Fibroblast of peridontal ligament (primary cell): ENCODE measurements at regions not wholly inside any gene's neighbourhood (a gene's known extent, or its start where the extent isn't known, plus 50 kb on each side); places are given as distances from the start of the nearest gene placed in this dataset.
"Not testable (repeated sequence)": the region's sequence is repeated elsewhere in the genome, so short reads cannot be mapped to it uniquely, and the experiment has no call there.

Experiments
- DNase-seq: peaks from one replicate; pipeline ENCODE4 v3.0.0-alpha.2; 2010; ENCODE audit errors: extremely low read depth

DNA sequence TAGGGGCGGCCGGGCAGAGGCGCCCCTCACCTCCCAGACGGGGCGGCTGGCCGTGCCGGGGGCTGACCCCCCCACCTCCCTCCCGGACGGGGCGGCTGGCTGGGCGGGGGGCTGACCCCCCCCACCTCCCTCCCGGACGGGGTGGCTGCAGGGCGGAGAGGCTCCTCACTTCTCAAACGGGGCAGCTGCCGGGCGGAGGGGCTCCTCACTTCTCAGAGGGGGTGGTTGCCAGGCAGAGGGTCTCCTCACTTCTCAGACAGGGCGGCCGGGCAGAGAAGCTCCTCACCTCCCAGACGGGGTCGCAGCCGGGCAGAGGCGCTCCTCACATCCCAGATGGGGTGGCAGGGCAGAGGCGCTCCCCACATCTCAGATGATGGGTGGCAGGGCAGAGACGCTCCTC is 836.8 kb downstream of the RAPGEF2 start:
- not testable (repeated sequence) for DNase-seq

- no peak for DNase-seq
Measured at GRCh38 chr4:159941076-159941475, 838.2 kb downstream of the RAPGEF2 start.

- no peak for DNase-seq
Measured at GRCh38 chr4:159944477-159944876, 841.6 kb downstream of the RAPGEF2 start.

- DNase-seq: peak; percentile 31
Measured at GRCh38 chr4:159946983-159947615, 844.2 kb downstream of the RAPGEF2 start.

GRCh38 chr4:159950707-159951106 is 847.8 kb downstream of the RAPGEF2 start:
- DNase-seq: no peak

DNA sequence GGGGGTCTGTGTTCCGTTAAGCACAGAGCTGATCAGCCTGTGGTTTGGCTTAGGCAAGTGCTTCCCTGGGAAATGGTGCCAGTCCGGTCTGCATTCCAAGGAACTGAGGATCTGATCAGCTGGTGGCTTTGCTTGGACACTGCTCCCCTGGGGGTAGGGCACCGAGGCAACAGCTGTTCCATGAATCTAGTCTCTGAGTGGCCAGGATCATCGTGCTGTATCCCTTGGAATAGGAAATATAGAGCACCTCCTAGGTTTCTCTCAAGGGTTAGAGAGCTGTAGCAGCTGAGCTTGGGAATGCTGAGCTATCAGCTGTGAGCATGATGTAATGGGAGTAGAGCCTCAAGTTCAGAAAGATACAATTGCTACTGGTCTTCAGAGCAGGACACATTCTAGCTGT is 863.9 kb downstream of the RAPGEF2 start:
- DNase-seq: no peak

GRCh38 chr4:159976871-159977482 is 874.1 kb downstream of the RAPGEF2 start:
- DNase-seq: not testable (repeated sequence)

DNA sequence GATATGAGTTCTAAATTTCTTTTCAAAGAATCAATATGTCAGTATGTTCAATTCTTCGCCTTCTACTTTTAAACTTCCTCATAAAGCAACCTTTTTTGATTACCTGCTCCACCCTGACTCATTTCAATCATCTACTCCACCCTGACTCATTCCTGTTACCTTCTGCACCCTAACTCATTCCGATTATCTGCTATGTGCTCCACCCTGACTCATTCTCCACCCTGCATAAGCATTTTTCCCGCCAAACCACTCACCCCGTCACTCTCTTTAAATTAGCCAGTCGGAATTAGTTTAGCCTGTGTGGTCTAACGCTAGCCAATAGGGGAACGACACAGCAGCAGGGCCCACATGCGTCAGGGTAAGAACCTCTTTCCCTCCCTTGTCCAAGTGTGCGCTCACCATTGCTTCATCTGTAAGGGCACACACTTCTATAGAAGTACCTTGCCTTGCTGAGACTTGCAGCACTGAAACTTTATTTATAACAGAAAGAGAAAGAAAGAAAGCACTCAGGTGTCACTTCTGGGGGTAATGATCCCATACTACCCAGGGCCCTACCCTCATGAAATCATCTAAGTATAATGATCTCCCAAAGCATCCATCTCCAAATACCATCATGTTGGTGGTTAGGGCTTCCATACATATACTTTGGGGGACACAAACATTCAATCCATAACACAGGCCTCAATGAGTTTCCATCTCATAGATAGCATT is 875.2 kb downstream of the RAPGEF2 start:
- no peak for DNase-seq

- no peak for DNase-seq
Measured at GRCh38 chr4:159979351-159979750, 876.5 kb downstream of the RAPGEF2 start.

- DNase-seq: no peak
Measured at GRCh38 chr4:159979953-159980352, 877.1 kb downstream of the RAPGEF2 start.

DNA sequence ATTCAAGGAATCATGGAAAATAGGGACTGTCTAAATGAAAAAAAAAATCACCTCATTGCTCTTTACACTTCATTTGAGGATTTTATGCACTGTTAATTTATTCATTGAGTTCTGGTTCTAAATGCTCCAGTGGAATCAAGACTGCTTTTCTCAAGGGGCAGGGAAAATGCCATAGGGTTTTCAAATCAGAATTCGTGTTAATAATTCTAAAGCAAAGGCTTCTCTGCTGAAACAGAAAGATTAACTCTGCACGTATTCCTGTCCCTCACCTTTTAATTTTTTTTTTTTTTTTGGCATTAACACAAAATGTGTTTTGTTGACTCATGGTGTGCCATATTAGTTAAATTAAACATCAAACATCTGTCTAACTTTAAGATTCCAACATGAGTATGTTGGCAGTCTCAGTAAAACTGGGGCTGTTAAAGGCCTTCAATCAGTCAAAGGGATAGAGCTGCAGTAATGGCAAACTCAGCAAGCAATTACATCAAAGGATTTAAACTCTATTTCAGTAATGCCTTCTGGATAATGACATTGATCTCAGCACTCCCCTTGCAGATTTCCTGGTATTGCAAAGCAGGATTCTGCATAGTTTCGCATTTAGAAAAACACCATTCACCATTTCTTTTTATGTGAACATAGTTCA is 878.1 kb downstream of the RAPGEF2 start:
- no peak for DNase-seq

GRCh38 chr4:159981469-159981856 is 878.6 kb downstream of the RAPGEF2 start:
- no peak for DNase-seq

DNA sequence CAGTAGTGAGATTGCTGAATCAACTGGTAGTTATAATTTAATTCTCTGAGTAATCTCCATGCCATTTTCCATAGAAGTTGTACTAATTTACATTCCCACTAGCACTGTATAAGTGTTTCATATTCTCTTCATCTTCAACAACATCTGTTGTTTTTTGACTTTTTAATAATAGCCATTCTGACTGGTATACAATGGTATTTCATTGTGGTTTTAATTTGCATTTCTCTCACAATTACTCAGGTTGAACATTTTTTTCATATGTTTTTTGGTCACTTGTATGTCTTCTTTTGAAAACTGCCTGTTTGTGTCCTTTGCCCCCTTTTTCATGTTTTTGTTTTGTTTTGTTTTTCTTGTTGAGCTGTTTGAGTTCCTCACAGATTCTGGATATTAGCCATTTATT is 880.2 kb downstream of the RAPGEF2 start:
- no peak for DNase-seq

GRCh38 chr4:160009656-160010493 is 907.0 kb downstream of the RAPGEF2 start:
- DNase-seq: no peak

- DNase-seq: no peak
Measured at GRCh38 chr4:160019936-160020335, 917.1 kb downstream of the RAPGEF2 start.

DNA sequence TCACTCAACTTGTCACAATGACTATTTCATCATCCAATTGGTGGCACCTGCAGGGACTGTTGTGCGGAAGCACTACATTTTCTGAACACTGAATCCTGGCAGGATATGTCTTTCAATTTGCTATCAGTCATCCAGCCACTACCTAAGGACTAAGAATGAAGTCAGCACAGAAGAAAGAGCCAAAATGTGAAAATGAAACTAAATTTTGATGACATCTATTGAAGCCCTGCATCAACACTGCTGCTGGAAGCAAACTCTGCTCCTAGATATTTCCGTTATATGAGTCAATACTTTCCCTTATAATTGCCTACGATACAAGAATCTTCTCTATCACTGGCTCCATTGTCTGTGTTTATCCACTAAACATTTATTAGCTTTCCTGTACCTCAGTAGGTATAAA is 917.9 kb downstream of the RAPGEF2 start:
- no peak for DNase-seq

GRCh38 chr4:160021870-160022269 is 919.0 kb downstream of the RAPGEF2 start:
- DNase-seq: no peak

DNA sequence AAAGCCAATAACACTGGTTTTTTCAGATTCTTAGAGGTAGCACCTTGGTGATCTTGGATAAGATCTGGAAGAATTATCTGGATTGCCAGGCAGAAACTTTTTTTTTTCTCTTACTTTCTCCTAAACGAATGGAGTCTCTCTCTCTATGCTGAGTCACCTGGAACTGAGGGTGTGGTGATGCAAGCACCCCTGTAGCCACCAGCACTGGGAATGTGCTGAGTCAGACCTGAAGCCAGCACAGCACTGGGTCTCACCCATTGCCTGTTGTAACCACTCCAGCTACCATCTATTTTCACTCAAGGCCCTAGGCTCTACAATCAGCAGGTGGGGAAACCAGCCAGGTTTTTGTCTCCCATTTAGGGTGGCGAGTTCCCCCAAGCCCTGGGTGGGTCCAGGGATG is 923.8 kb downstream of the RAPGEF2 start:
- DNase-seq: no peak

- DNase-seq: no peak
Measured at GRCh38 chr4:160034501-160034900, 931.6 kb downstream of the RAPGEF2 start.

DNA sequence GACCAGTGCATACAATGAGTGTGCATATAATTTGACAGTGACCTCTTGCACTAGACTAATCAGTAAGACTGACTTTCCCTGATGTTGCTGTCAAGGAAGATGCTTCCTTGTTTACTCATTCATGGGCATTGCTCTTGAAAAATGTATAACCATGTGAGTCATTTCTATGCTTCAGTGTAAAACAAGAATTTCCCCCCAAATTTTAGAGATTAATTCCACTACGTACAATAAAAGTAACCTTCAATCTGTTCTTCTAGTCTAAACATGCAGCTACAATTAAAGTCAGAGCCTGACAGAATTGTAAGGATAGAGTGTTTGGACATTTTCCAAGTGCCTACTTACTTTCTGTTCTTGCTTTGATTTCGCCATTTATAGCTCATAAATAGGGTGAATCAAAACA is 935.7 kb downstream of the RAPGEF2 start:
- no peak for DNase-seq

GRCh38 chr4:160044693-160045092 is 941.8 kb downstream of the RAPGEF2 start:
- DNase-seq: no peak
